Midbrain (tissue), 1 donor: ENCODE measurements at regions not wholly inside any gene's neighbourhood (a gene's known extent, or its start where the extent isn't known, plus 50 kb on each side); places are given as distances from the start of the nearest gene placed in this dataset.
"Not testable (repeated sequence)": the region's sequence is repeated elsewhere in the genome, so short reads cannot be mapped to it uniquely, and the experiment has no call there.

Experiments used
- DNase-seq: peaks from one replicate; lab custom pipeline; 2025; lab: John Stamatoyannopoulos, UW

DNA sequence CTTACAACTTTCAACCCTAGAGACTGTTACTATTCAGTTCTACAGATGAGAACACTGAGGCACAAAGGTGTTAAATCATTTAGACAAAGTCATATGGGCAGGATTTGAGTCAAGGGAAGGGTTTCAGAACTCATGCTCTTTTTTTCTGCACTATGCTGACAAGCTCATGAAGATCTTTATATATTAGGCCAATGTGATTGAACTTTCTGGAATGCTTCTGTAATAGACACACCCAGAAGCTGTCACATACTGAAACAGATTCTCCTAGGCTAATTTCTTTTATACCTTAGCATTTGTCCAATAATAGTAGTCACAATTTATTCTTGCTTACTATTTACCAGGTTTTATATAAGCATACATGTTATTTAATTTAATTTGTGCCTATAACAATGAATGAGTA lies 164.0 kb downstream of the ALG10B start:
- DNase-seq: no peak

DNA sequence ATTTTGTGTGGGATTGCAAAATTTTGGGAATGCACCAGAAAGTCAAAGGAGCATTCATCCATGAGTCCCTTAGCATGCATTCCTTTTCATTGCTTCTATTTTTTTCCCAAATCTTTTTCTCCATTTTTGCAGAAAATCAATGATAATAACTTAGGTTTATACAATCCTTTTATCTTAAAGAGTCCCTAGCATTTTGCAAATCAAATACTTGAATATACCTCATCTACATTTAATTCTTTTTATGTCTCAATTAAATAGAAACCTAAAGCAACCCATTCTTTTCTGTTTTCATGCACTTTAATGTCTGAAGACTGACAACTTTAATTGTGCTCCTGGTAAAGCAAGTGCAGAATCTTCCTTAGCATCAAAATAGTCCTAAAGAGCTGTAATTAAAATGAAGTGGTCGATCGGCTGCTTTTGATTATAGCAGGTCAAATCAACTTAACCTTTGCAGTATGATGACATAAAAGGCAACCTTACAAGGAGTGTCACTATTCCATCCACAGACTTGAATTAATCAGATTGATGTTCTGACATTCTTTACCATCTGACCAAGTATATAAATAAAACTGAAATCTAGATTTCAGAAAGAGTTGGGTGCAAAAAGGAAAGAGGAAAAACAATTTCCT lies 168.4 kb downstream of the ALG10B start:
- DNase-seq: no peak

DNA sequence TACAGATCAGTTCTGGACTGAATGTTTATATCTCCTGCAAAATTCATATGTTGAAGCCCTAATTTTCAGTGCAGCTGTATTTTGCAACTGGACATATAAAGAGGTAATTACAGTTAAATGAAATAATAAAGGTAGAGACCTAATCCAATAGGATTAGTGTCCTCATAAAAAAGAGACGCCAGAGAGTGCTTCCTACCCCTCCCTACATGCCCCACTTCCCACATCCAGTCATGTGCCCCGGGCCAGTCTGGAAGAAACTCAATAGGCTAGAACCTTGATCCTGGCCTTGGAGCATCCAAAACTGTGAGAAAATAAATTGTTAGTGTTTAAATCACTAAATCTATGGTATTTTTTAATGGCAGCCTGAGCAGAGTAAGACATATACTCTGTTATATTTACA lies 172.3 kb downstream of the ALG10B start:
- no peak for DNase-seq

DNA sequence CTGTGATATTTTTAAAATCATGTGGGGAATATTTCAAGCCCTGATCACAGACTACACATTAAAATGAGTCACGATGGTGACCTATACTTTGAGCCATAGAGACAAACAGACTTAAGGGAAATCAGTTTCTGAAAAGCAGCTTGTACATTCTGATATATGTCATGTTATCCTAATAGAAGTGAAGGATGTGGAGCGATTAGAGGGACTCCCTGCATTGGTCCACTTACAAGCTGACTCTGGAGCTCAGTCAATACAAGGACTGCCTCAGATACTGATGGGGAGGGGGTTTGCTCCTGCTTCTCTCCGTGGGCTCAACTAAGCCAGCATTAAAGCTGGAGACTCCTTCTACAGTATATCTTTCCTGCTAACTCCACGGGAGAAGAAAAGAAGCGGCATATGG lies 173.5 kb downstream of the ALG10B start:
- no peak for DNase-seq

DNA sequence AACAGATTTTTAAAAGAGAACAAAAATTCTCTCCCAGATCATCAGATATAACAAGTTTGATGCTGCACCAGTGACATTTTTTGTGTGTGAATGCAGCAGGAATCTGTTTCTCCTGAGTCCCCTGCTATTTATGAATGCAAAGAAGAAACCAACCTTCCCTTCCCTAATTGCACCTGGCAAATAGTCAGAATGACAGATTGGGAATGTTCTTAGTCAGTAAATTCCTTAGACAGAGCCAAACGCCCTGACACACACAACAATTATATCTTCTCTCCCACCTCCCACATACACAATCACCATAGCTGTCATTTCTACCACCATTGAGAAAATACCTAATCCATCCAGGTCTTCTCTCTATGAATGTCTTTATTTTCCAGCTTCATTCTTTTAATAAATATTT lies 174.4 kb downstream of the ALG10B start:
- no peak for DNase-seq

DNA sequence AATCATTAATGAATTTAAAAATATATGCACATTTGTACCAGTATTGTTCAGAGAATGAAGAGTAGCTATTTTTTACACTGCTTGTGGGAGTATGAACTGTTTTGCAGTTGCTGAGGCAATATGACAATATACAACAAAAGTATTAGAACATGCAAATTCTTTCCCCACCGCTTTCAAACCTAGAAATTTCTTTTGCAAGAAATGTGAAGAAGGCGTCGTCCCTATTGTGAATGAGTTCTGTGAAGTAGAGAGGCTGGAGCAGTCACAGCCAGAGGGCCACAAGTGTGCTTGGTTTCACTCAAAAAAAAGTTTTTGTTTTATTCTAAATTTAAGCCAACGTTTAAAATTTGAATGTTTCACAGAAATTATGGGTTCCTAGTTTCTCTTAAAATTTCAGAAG lies 184.9 kb downstream of the ALG10B start:
- no peak for DNase-seq

DNA sequence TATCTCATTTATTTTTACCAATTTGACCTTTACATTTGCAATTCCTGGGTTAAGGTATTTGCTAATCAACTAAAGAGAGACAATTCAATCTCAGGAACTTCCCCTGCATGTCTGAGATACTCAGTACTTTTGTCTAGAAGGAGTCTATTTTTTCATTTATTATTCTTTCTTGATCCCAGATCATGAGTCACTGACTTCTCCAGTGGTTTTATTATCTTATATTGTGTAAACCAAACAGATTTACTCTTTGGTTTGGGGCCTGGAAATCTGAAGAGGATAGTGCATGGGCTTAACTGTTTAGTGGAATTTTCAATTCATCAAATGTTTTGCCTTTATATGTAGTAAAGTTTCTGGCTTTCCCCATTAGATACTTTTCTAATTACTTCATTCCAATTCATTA lies 185.4 kb downstream of the ALG10B start:
- no peak for DNase-seq

DNA sequence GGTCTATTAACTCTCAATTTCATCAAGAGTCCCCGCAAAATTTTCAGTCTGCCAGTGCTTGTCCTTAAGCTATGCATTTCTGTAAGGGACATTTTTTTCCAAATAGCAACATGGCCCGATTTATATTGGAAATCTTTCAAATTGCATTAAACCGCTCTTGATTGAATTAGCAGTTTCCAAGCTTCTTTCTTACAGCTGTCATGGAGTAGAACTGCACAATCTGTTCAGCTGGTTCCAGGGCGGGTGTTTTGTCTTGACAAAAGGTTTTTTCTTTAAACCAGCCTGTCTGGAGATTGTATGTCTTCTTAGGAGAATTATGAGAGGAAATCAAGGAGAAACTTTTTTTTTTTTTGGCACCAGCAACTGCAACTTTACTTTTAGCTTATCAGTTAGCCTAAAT lies 185.8 kb downstream of the ALG10B start:
- DNase-seq: no peak

DNA sequence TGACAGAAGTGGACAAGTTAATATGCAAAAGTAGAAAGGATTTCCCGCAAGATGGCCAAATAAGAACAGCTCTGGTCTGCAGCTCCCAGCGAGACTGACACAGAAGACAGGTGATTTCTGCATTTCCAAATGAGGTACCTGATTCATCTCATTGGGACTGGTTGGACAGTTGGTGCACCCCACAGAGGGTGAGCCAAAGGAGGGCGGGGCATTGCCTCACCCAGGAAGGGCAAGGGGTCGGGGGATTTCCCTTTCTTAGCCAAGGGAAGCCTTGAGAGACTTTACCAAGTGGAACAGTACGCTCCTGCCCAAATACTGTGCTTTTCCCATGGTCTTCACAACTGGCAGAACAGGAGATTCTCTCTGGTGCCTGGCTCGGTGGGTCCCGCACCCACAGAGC lies 191.3 kb downstream of the ALG10B start:
- no peak for DNase-seq

DNA sequence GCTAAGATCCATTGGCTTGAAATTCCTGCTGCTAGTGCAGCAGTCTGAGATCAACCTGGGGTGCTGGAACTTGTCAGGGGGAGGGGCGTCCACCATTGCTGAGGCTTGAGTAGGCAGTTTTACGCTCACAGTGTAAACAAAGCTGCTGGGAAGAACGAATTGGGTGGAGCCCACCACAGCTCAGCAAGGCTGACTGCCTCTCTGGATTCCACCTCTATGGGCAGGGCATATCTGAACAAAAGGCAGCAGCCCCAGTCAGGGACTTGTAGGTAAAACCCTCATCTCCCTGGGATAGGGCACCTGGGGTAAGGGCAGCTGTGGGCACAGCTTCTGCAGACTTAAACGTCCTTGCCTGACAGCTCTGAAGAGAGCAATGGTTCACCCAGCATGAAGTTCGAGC lies 191.7 kb downstream of the ALG10B start:
- no peak for DNase-seq

DNA sequence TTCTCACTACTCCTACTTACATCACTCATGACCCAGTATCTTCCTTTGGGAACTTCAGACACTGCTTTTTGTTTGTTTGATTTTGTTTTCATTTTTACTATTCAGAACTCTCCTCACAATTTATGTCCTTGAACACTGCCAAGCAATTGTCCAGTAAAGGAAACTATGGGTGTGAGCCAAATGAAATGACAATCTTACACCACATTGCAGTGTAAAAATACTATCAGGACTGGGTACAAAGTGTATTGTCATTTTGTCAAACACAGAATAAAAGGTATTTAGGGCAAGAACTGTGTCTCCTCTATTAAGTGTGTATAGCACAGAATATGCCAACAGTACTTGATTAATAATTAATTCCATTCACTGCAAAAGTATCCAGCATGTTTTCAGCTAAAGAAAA lies 199.3 kb downstream of the ALG10B start:
- DNase-seq: peak; percentile 3

DNA sequence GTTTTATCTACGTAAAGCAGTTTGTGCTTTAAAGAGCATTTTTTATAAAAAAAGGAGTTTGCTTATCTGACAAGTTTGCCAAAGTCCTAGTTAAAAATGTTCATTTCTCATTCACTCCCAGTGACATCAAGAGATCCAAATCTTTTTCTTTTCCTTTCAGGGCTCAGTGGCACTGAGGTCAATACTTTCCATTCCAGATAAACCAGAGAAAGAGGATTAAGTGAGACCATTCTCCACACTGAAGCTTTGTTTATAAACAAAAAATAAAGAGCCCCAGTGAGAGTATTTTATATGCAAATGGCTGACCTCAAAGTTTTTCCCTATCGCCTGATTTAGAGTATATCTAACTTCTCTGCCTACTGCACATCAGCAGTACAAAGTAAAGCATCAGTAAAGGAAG lies 199.8 kb downstream of the ALG10B start:
- no peak for DNase-seq

DNA sequence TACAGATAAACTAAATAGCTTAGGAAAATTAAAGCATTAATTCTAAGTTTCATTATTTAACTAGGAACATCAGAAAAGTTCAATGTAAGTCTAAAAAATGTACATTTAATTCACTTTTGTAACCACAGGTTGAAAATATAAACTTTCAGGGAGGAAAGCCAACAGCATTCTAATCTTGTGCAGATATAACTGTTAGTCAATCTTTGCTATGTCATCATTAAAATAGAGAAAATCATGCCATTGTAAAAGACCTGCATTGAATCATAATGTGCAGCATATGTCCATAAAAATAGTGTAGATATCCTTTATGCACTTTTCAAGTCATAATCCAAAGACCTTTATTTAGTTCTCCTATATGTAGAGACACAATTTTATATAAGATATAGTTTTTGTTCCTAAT lies 207.3 kb downstream of the ALG10B start:
- DNase-seq: no peak

DNA sequence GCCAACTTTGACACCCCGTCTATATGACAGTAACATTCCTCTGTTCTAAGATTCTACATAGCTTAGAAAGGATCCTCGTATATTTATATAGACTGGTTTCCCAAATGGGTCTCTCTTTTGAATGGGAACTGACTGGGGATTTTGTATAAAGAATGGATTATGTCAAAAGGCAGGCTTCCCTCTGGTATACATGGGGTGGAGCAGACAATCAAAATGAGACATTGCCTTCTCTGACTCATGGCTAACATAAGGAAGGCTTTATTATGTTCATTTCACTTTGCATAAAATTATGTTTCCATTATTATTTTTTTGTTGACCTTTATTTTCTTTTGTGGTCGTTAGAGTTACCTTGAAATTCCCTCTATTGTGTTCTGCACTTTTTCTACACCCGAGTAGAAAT lies 211.1 kb downstream of the ALG10B start:
- DNase-seq: no peak

DNA sequence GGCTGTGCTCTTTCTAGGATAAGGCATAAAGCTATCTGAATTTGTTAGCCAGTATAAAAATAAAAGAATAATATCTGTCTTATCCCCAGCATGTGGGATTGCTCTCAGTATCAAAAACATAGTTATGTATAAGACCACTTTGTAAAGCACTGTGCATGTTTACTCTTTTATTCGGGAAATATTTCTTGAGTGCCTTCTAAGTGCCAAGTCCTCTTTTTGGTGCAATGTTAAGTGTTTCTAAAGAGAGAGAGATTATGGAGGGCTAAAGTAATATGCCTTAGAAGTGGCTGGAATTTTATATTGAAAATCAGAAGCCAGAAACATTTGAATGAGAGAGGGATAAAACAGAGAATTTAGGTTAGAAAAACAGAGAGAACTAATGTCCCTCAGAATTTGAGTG lies 212.0 kb downstream of the ALG10B start:
- DNase-seq: no peak

DNA sequence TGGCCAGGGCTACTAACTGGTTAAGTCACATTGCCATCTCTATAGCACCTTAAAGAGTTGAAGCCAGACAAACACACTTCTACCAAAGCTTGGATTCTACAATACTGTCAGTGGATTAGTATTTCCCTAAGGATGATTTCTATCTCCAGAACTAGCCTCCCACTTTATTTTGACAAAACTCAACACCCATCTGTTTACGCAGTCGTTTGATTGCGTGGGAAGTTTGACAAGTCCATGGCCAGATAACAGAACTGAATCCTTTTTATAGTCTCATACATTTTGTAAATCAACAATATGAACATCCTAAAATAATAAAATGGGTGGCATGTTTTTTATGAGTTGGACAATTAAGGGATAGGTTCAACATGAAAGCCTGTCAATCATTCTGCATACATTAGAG lies 212.7 kb downstream of the ALG10B start:
- not testable (repeated sequence) for DNase-seq

DNA sequence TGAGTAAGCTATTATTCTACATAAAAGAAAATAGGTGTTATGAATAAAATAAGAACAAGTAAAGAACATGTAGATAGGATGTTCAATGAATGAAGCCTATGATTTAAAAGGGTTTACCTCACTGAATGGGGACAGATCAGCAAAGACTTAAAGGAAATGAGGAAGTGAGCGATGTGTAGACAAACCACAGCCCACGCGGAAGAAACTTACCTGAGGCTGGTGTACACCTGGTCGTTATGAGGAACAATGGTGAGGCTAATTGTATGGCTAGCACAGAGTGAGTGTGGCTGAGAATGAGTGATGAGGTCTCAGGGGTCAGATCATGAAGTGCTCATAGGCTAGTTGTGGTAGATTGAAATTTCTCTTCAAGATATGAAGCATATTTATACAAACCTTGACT lies 221.7 kb downstream of the ALG10B start:
- no peak for DNase-seq

DNA sequence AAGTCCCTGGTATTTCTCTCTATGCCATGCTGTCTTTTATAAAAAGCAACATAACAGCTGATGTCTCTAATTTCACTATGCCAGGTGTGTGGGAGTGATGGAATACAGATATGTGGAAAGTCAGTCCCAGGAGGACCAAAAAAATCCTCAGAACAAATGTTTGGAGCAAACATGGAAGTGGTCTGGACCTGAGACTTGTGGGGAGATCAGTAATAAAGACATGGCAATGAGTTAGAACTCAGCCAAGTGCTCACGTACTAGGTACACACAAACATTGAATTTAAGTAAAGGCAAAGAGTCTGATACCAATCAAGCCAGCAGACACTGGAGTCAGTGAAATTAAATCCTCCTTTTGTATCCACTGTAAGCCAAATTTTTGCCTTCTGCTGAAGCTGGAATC lies 223.6 kb downstream of the ALG10B start:
- DNase-seq: no peak

DNA sequence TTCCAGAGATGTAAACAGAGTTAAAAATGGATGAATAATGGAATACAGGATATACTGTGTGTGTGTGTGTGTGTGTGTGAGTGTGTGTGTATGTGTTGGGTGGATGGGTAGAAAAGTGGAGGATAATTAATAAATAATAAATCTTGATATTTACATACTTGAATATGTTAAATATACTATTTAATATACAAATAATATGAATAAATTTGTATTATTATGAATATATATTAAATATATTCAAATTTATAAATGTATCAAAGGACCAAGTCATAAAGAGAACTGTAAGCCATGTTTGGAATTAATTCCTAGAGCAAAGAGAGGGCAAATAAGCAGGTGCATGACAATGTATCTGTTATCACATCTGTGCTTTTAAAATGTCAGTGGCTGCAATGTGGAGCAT lies 225.3 kb downstream of the ALG10B start:
- no peak for DNase-seq

DNA sequence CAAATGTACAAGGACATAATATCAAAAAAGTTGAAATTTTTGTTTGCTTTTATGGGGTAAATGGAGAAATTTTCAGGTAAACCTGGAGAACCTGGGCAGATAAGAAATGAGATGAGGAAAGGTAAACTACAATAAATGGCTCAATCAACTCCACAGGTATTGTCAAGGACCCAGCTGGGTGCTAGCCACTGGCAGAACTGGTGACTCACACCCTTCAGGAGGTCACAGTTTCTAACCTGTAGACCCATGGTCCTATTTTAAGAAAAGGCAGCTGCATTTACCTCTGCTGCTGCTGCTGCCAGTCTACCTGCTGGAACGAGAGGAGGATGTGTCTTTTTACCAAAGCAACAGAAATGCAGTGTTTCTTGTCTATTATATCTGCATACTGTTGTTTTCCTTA lies 226.6 kb downstream of the ALG10B start:
- DNase-seq: no peak

DNA sequence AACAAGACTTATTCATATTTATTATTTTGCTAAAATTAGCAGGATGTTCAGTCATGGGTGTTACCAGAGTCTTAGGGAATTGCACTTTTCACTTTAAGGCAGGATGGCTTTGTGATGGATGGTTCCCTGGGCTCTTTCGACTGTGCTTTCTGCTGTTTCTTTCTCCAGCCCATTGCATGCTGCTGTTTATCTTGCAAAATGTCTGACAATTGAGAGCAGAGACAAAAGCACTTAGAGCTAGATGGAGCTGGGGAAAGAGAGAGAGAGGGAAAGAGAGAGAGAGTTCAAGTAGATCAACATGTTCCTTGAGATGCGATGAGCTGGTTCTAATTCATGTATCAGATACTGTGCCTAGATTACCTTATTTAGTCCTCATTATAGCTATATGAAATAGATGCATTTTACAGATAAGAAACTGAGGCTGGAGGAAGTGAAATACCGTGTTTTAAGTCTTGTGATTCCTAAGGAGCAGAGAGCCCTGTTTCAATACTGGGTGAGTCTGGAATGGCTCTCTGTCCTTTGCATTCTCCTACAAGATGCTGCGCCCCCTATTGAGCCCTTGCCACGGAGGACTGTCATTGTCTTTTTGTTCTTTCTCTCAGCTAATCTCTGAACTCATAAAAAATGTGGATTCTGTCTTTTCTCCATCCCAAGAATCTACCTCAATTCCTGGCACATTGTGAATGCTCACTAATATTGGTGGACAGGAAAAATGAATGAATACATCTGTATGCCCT lies 227.9 kb downstream of the ALG10B start:
- DNase-seq: no peak

DNA sequence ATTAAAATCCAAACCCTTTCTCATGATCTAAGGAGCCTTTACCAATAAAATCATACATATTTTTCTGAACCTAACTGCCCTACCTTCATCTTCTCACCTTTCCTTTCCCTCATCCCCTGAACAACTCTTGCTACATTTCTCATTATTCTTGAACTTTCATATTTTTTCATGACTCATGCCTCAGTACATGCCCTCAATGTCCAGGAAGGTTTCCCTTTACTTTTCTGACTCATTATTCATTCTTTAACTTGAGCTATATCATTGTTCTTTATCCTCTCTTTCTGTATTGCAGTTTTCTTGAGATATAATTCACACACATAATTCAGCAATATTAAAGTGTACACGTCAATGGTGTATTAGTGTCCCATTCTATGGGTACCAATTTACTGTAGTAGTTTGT lies 231.0 kb downstream of the ALG10B start:
- no peak for DNase-seq

DNA sequence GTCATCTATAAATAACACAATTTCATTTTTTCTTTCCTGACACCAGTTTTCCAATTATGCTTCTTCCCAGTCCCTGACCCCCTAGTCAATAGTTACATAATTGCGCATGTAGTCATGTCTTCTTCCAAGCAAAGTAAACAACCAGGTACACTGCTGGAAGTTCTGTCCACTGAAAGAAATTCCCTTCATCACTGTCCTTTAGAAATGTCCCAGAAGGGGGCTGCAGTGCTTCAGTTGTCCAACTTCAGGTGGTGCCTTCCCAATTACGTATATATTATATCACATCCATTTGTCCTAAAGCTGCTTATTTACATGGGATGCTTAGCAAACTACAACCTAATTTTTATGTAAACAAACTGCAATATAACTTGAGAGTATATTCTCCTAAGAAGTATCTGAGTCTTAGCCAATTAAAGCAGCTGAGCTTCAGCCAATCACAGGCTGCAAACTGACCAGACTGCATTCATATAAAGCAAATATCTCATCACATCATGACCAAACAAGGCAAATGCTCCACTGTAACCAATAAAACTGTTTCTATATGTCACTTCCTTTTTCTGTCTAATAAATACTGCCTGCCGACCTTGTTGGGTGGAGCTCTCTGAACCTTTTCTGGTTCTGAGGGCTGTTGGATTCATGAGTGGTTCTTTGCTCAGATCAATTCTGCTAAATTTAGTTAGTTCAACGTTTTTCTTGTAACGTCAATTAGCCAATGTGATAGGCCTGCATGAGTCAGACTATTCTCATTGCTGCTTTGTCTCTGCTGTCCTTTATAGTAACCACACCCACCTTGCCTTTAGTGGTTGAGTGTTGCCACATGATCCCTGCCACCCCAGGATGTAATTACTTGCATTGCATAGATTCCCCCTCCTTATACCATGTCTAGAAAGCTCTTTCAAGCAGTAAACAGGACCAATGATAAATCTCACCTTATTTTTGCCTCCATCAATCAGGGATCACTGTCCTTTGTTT lies 239.3 kb downstream of the ALG10B start:
- no peak for DNase-seq
